ENCODE measurements at regions not wholly inside any gene's neighbourhood (a gene's known extent, or its start where the extent isn't known, plus 50 kb on each side); places are given as distances from the start of the nearest gene placed in this dataset.
"Not testable (repeated sequence)": the region's sequence is repeated elsewhere in the genome, so short reads cannot be mapped to it uniquely, and the experiment has no call there.

GRCh38 chr9:87338088-87338989 is 159.3 kb upstream of the DAPK1 start:
- FAIRE-seq, result no peak

DNA sequence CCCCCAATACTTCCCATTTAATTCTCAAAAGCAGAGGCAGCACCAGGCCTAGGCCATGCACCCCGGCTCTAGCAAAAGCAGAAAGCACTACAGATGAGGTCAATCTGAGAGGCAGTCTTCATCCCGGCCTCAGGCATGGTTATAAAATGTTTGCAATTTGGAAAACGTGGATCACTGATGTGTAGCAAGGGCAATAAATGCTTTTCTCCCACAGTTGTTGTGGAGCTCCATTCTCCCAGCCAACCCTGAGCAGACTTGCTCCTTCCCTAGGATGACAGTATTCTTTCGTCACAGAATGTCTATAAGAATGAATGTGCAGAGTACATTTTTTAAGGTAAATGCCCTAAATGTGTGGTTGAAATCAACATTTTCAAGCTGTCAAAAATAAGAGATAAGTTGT is 157.3 kb upstream of the DAPK1 start:
- no peak for FAIRE-seq

GRCh38 chr9:87342743-87343142 is 154.9 kb upstream of the DAPK1 start:
- no peak for FAIRE-seq

DNA sequence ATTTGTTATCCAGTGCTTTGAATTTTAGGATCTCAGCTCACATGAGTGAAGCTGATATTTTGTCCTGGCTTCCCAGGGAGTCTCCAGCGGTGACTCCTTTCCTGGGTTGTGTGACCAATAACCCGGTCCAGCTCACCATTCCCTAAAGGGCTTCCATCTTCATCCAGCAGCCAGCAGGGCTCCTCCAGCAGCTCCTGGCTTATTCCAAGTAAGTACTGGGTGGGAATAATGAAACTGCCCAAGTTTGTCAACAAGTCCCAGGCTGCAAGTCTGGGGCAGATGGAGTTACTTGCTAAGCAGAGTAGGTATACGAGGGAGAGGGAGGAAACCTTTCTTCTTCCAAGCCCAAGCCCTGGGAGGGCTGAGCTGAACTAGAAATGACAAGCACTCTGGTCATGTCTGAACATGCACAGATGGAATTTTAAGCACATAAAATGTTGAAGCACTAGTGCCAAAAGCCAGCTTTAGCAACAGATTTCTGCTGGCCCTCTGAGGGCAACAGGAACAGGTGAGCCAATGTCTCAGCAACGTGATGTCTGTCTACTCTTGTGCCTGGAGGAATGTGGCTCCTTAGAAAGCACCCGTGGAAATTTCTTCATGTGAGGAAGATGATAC is 153.7 kb upstream of the DAPK1 start:
- no peak for FAIRE-seq

DNA sequence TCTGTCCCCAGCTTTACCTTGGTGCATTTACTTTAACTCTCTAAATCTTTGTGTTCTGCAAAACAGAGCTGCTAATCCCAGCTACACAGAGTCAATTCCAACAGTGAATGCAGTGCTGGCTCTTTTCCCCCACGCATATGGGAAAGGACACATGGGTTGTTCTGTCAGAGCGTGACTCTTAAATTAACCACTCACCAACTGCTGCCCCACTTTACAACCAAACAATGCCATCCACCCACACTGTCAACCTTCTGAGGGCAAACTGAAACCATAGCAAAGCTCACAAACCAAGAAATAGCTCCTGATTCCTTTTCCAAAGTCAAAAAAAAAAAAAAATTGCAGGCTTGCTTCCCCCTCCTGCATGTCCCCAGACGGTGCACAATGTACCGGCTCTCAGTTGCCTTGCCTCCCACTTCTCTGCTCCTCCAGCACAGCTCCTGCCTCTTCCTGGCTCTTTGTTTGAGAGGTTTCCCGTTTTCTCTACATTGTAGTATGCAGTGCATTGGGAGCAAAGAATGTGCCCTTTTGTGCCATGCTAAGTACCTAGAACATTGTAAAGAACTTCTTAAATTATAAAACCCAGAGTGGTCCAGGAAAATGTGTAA is 151.5 kb upstream of the DAPK1 start:
- no peak for FAIRE-seq

DNA sequence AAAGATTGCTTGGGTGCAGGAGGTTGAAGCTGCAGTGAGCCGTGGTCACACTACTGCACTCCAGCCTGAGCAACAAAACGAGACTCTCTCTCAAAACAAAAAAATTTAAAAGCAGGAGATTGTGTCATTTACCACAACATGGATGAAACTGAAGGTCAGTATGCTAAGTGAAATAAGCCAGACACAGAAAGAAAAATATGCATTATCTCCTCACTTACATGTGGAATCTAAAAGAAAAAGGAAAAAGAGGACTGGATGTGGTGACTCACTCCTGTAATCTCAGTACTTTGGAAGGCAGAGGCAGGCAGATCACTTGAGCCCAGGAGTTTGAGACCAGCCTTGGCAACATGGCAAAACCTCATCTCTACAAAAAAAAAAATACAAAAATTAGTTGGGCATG is 146.8 kb upstream of the DAPK1 start:
- FAIRE-seq, result no peak

GRCh38 chr9:87353301-87353700 is 144.4 kb upstream of the DAPK1 start:
- FAIRE-seq, result no peak

GRCh38 chr9:87354147-87354546 is 143.5 kb upstream of the DAPK1 start:
- FAIRE-seq, result no peak

DNA sequence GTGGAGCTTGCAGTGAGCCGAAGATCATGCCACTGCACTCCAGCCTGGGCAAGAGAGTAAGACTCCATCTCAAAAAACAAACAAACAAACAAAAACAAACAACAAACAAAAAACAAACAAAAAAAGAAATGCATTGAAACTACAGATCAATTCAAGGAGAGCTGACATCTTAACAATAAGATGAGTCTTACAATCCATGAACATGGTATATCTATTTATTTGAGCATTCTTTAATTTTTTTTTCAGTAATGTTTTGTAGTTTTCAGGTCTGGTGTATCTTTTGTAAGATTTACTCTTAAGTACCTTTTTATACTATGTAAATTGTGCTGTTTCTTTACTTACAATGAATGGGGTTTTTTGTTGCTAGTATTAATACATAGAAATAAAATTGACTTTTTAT is 140.1 kb upstream of the DAPK1 start:
- FAIRE-seq, result peak; percentile 16

- FAIRE-seq, result no peak
Measured at GRCh38 chr9:87359264-87359663, 138.4 kb upstream of the DAPK1 start.

- FAIRE-seq, result no peak
Measured at GRCh38 chr9:87359958-87360601, 137.6 kb upstream of the DAPK1 start.

- FAIRE-seq, result no peak
Measured at GRCh38 chr9:87370049-87370685, 127.5 kb upstream of the DAPK1 start.

DNA sequence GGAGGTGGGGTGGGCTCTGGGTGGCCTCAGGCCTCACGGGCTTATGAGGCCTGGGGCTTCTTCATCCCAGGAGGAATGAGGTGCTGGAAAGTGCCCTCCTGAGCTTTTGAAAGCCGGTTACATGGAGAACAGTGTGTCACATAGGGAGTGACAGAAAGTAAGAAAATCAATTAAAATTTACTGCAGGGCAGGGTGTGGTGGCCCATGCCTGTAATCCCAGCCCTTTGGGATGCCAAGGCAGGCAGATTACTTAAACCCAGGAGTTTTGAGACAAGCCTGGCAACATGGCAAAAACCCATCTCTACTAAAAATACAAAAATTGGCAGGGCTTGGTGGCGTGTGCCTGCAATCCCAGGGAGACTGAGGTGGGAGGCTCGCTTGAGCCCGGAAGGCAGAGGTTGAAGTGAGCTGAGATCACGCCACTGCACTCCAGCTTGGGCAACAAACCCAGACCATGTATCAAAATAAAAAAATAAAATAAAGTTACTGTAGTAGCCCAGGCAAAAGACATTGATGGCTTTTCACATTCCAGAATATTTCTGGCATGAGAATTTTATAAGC is 125.8 kb upstream of the DAPK1 start:
- no peak for FAIRE-seq

DNA sequence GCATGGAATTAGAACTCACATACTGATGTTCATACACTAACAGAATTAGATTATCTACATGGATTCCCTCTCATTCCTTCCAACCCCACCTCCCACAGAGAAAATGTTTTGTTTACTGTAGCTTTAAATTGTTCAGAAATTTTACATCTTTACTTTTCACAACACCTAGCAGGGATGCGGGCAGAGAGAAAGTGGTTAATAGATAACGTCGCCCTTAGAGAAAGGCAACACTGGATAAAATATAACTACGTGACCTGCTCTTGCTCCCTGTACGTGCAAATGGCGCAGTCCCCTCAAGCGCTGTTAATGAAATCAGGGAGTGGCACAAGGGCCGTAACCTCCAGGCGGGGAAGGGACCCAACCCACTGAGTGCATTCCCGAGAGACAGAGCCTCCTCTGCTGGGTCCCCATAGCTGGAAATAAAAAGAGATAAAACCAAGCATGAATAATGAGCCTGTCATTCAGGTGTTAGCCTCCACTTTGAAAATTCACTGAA is 125.3 kb upstream of the DAPK1 start:
- no peak for FAIRE-seq

DNA sequence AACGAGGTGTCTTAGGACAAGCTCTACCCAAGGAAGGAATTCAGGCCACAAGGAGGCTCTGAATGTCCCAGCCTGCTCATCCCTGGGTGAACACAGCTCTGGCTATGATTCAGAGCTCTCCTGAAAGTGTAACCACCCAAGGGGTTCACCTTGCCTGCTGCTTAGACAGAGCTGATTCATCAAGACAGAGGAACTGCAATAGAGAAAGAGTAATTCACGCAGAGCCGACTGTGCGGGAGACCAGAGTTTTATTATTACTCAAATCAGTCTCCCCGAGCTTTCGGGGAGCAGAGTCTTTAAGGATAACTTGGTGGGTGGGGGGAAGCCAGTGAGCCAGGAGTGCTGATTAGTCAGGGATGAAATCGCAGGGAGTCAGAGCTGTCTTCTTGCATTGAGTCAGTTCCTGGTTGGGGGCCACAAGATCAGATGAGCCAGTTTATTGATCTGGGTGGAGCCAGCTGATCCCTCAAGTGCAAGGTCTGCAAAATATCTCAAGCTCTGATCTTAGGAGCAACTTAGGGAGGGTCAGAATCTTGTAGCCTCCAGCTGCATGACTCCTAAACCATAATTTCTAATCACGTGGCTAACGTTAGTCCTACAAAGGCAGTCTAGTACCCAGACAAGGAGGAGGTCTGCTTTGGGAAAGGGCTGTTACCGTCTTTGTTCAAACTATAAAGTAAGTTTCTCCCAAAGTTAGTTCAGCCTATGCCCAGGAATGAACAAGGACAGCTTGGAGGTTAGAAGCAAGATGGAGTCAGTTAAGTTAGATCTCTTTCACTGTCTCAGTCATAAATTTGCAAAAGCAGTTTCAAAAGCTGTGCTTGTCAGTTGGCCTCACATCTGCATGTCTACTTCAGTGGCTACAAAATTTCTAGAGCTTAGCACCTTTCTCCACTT is 123.4 kb upstream of the DAPK1 start:
- not testable (repeated sequence) for FAIRE-seq

GRCh38 chr9:87375397-87376073 is 122.1 kb upstream of the DAPK1 start:
- no peak for FAIRE-seq

GRCh38 chr9:87378676-87379075 is 119.0 kb upstream of the DAPK1 start:
- FAIRE-seq, result no peak

DNA sequence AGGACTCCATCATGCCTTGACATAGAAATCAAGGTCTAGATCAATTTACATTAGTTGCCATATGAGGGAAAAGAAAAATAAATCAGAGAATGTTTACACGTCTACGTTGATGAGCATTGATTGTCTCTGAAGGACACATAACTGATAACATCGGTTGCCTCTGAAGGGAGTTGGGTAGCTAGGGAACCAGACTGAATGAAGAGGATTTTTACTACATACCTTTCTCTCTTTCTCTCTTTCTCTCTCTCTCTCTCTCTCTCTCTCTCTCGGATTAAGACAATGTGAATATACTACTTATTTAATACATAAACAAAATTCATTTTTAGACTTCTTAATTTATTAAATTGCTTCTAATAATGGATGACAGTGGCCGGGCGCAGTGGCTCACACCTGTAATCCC is 118.4 kb upstream of the DAPK1 start:
- no peak for FAIRE-seq

DNA sequence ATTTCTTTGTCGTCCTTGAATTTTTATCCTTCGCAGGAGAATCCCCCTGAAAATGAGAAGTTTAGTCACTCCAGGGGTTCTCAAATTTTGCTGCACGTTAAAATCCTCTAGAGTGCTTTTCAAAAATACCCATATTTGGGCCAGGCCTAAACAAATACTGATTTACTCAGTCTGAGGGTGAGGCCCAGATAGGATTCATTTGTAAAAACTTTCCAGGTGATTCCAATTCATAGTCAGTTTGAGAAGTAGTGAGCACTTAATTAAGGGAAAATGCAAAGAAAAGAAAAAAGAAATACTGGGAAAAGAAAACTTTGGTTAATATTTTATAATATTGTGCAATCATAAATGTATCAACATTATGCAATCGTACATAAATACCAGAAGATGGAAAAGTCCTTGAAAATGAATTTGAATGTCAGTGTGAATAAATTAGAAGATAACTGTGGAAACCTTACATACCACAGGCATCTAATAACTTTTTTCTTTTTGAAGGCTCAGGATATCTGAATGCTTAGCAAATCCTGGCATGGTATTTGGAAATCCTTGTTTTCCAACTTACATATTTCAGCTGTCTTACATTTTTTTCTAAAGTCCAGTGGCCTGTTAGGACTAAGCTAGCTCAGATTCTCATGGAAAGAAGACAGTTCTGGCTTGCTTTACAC is 116.5 kb upstream of the DAPK1 start:
- FAIRE-seq, result no peak

DNA sequence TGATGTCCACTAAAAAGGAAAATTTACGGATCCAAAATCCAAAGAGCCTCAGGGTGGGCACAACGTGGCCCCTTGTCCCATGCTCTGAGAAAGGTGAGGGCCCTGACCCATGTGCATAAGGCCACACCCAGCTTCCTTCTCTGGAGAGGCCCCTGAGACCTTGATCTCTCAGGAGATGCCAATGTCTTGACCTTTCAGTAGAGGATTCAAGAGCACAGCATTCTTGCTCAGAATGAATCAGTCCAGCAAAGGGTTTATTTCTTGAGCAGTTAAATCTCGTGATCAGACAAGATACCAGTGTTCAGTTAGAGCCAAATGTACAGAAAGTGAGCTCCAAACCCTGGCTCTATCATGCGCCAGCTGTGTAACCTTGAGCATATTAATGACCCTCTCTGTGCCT is 115.9 kb upstream of the DAPK1 start:
- FAIRE-seq, result no peak

All from A204.1 (cell line).